Breast epithelium (tissue), 3 donors: ENCODE measurements at regions not wholly inside any gene's neighbourhood (a gene's known extent, or its start where the extent isn't known, plus 50 kb on each side); places are given as distances from the start of the nearest gene placed in this dataset.

Experiments used
- POLR2A ChIP-seq: fragments of 450-650 bp; IDR thresholded peaks from one replicate; pipeline ENCODE4 v1.6.1; 2016; ENCODE audit warnings: antibody characterized with exemption, mild to moderate bottlenecking, moderate library complexity
- POLR2AphosphoS5 ChIP-seq, 3 donors: sonication (generic); formaldehyde crosslinking; IDR thresholded peaks; one replicate each; pipeline ENCODE4 v1.6.1; 2017; ENCODE audit warnings: antibody characterized with exemption in 3 of 3
- TF ChIP-seq, protein P1 (sequence below), 3 donors: fragments of 450-650 bp; IDR thresholded peaks; one replicate each; pipeline ENCODE4 v1.5.1; 2016 to 2017; ENCODE audit warnings: antibody characterized with exemption in 3 of 3, mild to moderate bottlenecking in 3 of 3, moderate library complexity in 3 of 3

DNA sequence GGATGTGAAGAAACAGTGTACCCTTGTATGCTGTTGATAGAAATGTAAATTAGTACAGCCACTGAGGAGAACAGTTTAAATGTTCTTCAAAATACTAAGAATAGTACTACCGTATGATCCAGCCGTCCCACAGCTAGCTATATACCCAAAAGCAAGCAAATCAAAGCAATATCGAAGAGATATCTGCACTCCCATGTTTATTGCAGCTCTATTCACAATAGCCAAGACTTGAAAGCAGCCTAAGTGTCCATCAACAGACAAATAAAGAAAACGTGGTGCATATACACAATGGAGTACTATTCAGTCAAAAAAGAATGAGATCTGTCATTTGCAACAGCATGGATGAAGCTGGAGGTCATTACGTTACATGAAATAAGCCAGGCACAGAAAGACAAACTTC, 88.5 kb upstream of the SLC38A4 start:
- TF ChIP-seq, protein P1, sequence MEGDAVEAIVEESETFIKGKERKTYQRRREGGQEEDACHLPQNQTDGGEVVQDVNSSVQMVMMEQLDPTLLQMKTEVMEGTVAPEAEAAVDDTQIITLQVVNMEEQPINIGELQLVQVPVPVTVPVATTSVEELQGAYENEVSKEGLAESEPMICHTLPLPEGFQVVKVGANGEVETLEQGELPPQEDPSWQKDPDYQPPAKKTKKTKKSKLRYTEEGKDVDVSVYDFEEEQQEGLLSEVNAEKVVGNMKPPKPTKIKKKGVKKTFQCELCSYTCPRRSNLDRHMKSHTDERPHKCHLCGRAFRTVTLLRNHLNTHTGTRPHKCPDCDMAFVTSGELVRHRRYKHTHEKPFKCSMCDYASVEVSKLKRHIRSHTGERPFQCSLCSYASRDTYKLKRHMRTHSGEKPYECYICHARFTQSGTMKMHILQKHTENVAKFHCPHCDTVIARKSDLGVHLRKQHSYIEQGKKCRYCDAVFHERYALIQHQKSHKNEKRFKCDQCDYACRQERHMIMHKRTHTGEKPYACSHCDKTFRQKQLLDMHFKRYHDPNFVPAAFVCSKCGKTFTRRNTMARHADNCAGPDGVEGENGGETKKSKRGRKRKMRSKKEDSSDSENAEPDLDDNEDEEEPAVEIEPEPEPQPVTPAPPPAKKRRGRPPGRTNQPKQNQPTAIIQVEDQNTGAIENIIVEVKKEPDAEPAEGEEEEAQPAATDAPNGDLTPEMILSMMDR (IDR thresholded peaks at IDR 0.05), result no peak
- TF ChIP-seq POLR2A (no peak), POLR2AphosphoS5 (IDR thresholded peaks at IDR 0.05) (no peak)
